CD4-positive, alpha-beta T cell (primary cell): ENCODE measurements at regions not wholly inside any gene's neighbourhood (a gene's known extent, or its start where the extent isn't known, plus 50 kb on each side); places are given as distances from the start of the nearest gene placed in this dataset.

Experiments
- ATAC-seq: fragments of 200-7000 bp; cut with Tn5 transposase; one replicate; pipeline ENCODE4 v1.10.0; 2022; ENCODE audit warnings: mild to moderate bottlenecking; ENCODE audit not compliant: poor library complexity
- CTCF ChIA-PET: fragments of 350-600 bp; sonication (Branson Sonifier 250); formaldehyde crosslinking; loops from one replicate; lab custom pipeline; 2021; ENCODE audit warnings: antibody characterized with exemption, inconsistent platforms; lab: Charles Lee
- POLR2A ChIA-PET: fragments of 350-600 bp; sonication (Branson Sonifier 250); formaldehyde crosslinking; loops from one replicate; lab custom pipeline; 2021; ENCODE audit warnings: antibody characterized with exemption, inconsistent platforms; lab: Charles Lee
- DNase-seq, 14 experiments: peaks; one replicate each; pipeline ENCODE4 v3.0.0-alpha.2; 2013 to 2020; ENCODE audit warnings: mixed read lengths in 2 of 14
- H3K27ac ChIP-seq, 2 donors: one replicate each; pipeline versions ENCODE4 v1.5.1 to v1.7.0; 2013; ENCODE audit warnings: low read length in 2 of 2, low read depth in 1 of 2, mild to moderate bottlenecking in 1 of 2
- H3K27me3 ChIP-seq, 2 experiments: 1 replicate in 1 of 2; 2 replicates in 1 of 2; pipeline versions ENCODE4 v1.6.1 to v1.7.0; 2013; ENCODE audit warnings: low read length in 2 of 2, control low read depth in 1 of 2, mild to moderate bottlenecking in 1 of 2, moderate library complexity in 1 of 2; ENCODE audit not compliant: insufficient read depth in 2 of 2, control insufficient read depth in 1 of 2
- H3K36me3 ChIP-seq: one replicate; pipeline ENCODE4 v1.6.1; 2013; ENCODE audit warnings: low read length, control low read depth; ENCODE audit not compliant: insufficient read depth
- H3K4me1 ChIP-seq: one replicate; pipeline ENCODE4 v1.6.1; 2013; ENCODE audit warnings: low read length, control low read depth; ENCODE audit not compliant: insufficient read depth
- H3K4me3 ChIP-seq: one replicate; pipeline ENCODE4 v1.5.1; 2013; ENCODE audit warnings: mild to moderate bottlenecking, low read length, moderate library complexity
- H3K9me3 ChIP-seq, 2 experiments: 1 replicate in 1 of 2; 2 replicates in 1 of 2; pipeline versions ENCODE4 v1.6.1 to v1.7.0; 2013; ENCODE audit warnings: low read length in 2 of 2, mild to moderate bottlenecking in 2 of 2, control low read depth in 1 of 2, moderate library complexity in 1 of 2; ENCODE audit not compliant: control insufficient read depth in 1 of 2, insufficient read depth in 1 of 2
- H3K27ac Mint-ChIP-seq: one replicate; pipeline ENCODE4 v1.8.0; 2020; ENCODE audit warnings: mixed read lengths
- H3K27me3 Mint-ChIP-seq: one replicate; pipeline ENCODE4 v1.8.0; 2021; ENCODE audit warnings: mixed read lengths
- H3K36me3 Mint-ChIP-seq: one replicate; pipeline ENCODE4 v1.8.0; 2021; ENCODE audit warnings: low read depth, mixed read lengths
- H3K4me1 Mint-ChIP-seq: one replicate; pipeline ENCODE4 v1.8.0; 2021; ENCODE audit warnings: low read depth, mixed read lengths
- H3K4me3 Mint-ChIP-seq: one replicate; pipeline ENCODE4 v1.8.0; 2020; ENCODE audit warnings: mild to moderate bottlenecking, mixed read lengths
- H3K9me3 Mint-ChIP-seq: one replicate; pipeline ENCODE4 v1.8.0; 2020; ENCODE audit warnings: mixed read lengths
- CTCF ChIP-seq: fragments of 200-600 bp; IDR thresholded peaks from one replicate; pipeline ENCODE4 v1.8.0; 2022; ENCODE audit warnings: antibody characterized with exemption, mild to moderate bottlenecking
- intact Hi-C, 2 experiments: fragments of 100-400 bp; cut with DNase I in 1 of 2; cut with micrococcal nuclease in 1 of 2; formaldehyde crosslinking; loops; one replicate each; pipeline versions ENCODE4 v1.15.1 to v1.9.0; 2023 to 2025; cut with DNase I, micrococcal nuclease

GRCh38 chr1:11391327-11391726 is 87.6 kb upstream of the DISP3 start:
- ChIA-PET CTCF (no interaction called here), POLR2A (no interaction called here)
- TF ChIP-seq CTCF = no peak
- Mint-ChIP-seq H3K36me3 (no peaks in the 10 kb centered on the region), H3K9me3 (no peaks in the 10 kb centered on the region), H3K4me3 (no peak overlapping the region), H3K27me3 (no peaks in the 10 kb centered on the region), H3K4me1 (no peaks in the 10 kb centered on the region), H3K27ac (no peak overlapping the region)
- H3K27ac ChIP-seq = no peak overlapping the region
- no peak for DNase-seq
- no peak overlapping the region for H3K4me3 ChIP-seq
- no peak for ATAC-seq
- H3K27me3 ChIP-seq = no peaks in the 10 kb centered on the region
- no peaks in the 10 kb centered on the region for H3K36me3 ChIP-seq
- intact Hi-C loops = no loop called here
- no peaks in the 10 kb centered on the region for H3K9me3 ChIP-seq
- no peaks in the 10 kb centered on the region for H3K4me1 ChIP-seq

- H3K27ac Mint-ChIP-seq = no peak overlapping the region
- intact Hi-C loops = no loop called here
- Histone ChIP-seq H3K27me3 (no peaks in the 10 kb centered on the region), H3K27ac (no peak overlapping the region), H3K9me3 (no peaks in the 10 kb centered on the region), H3K4me3 (no peak overlapping the region), H3K4me1 (no peaks in the 10 kb centered on the region), H3K36me3 (no peaks in the 10 kb centered on the region)
- POLR2A ChIA-PET = no interaction called here
- no peak for ATAC-seq
- CTCF ChIA-PET = no interaction called here
- no peaks in the 10 kb centered on the region for H3K27me3 Mint-ChIP-seq
- no peak overlapping the region for H3K4me3 Mint-ChIP-seq
- H3K36me3 Mint-ChIP-seq = no peaks in the 10 kb centered on the region
- no peaks in the 10 kb centered on the region for H3K9me3 Mint-ChIP-seq
- TF ChIP-seq CTCF = no peak
- DNase-seq = no peak
- H3K4me1 Mint-ChIP-seq = no peaks in the 10 kb centered on the region
Measured at GRCh38 chr1:11391886-11392285, 87.1 kb upstream of the DISP3 start.

GRCh38 chr1:11394592-11395245 is 84.2 kb upstream of the DISP3 start:
- Histone ChIP-seq H3K9me3 (no peaks in the 10 kb centered on the region), H3K4me3 (no peak overlapping the region), H3K27ac (no peak overlapping the region), H3K36me3 (no peaks in the 10 kb centered on the region), H3K4me1 (no peaks in the 10 kb centered on the region), H3K27me3 (no peaks in the 10 kb centered on the region)
- DNase-seq = no peak
- intact Hi-C loops = no loop called here
- TF ChIP-seq CTCF = no peak
- Mint-ChIP-seq H3K4me1 (no peaks in the 10 kb centered on the region), H3K4me3 (no peak overlapping the region), H3K36me3 (no peaks in the 10 kb centered on the region), H3K27me3 (no peaks in the 10 kb centered on the region), H3K27ac (no peak overlapping the region), H3K9me3 (no peaks in the 10 kb centered on the region)
- CTCF ChIA-PET = no interaction called here
- POLR2A ChIA-PET = no interaction called here
- ATAC-seq = no peak
